ENCODE measurements at regions not wholly inside any gene's neighbourhood (a gene's known extent, or its start where the extent isn't known, plus 50 kb on each side); places are given as distances from the start of the nearest gene placed in this dataset.

DNA sequence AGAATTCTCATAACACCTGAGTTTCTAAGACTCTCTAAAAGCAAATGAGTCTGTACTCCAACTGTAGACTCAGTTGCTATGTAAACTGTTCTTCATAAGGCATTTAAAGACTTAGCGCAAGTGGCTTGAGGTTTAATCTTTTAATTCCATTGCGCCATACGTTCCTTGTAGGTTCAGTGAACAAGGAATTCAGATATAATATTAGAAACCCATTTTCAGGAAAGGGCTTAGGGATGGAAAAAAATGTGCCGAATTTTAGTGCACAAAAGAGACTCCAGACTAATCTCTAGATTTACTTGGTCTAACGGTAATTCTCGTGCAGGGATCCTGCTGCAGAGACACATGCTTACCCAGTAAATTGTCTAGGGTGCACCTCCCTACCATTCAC is 268.9 kb upstream of the TANK start:
- no peak for TF ChIP-seq TAF1 (IDR thresholded peaks at IDR 0.05; ENCODE audit: low read depth)
- TF ChIP-seq, protein P1, sequence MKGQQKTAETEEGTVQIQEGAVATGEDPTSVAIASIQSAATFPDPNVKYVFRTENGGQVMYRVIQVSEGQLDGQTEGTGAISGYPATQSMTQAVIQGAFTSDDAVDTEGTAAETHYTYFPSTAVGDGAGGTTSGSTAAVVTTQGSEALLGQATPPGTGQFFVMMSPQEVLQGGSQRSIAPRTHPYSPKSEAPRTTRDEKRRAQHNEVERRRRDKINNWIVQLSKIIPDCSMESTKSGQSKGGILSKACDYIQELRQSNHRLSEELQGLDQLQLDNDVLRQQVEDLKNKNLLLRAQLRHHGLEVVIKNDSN (IDR thresholded peaks at IDR 0.05): no peak
- TF ChIP-seq NFIC (IDR thresholded peaks at IDR 0.05): no peak
- no peak for TF ChIP-seq CREB1 (IDR thresholded peaks at IDR 0.05; ENCODE audit: low read depth)
- no peak for TF ChIP-seq YY1 (IDR thresholded peaks at IDR 0.05; ENCODE audit: low read depth)
- TF ChIP-seq MAX (IDR thresholded peaks at IDR 0.05): no peak
- TF ChIP-seq ZBTB7A (IDR thresholded peaks at IDR 0.05; ENCODE audit: low read depth): no peak
- TF ChIP-seq EP300 (IDR thresholded peaks at IDR 0.05; ENCODE audit: borderline replicate concordance): no peak
- TF ChIP-seq EGR1 (IDR thresholded peaks at IDR 0.05): no peak
- no peak for TF ChIP-seq REST (IDR thresholded peaks at IDR 0.05; ENCODE audit: low read depth)
- TF ChIP-seq CEBPB (IDR thresholded peaks at IDR 0.05): no peak
- no peak for TF ChIP-seq FOXM1 (IDR thresholded peaks at IDR 0.05; ENCODE audit: borderline replicate concordance, low read depth)
- no peak for TF ChIP-seq TCF12 (IDR thresholded peaks at IDR 0.05; ENCODE audit: low read depth)
- TF ChIP-seq RAD21 (IDR thresholded peaks at IDR 0.05; ENCODE audit: low read depth): no peak
- TF ChIP-seq TEAD4 (IDR thresholded peaks at IDR 0.05): no peak

DNA sequence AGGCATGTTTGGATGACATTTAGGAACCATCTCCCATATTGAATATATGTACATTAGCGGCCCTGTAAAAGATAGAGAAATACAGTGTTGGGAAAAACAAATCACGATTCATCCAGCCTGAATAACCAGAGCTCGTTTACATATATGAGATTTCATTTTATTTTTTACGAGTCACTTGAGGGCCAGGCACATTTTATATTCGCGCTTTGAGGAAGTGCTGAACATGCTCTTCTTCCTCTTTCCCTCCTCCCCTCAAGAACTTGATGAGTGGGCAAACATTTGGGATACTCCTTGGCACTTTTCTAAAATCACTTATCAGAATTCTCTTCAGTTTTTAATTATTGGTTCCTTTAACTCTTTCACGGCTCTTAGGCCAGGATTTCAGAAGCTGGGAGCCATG is 268.0 kb upstream of the TANK start:
- no peak for TF ChIP-seq YY1 (IDR thresholded peaks at IDR 0.05; ENCODE audit: low read depth)
- no peak for TF ChIP-seq NFIC (IDR thresholded peaks at IDR 0.05)
- no peak for TF ChIP-seq REST (IDR thresholded peaks at IDR 0.05; ENCODE audit: low read depth)
- TF ChIP-seq, protein P1 (IDR thresholded peaks at IDR 0.05): no peak
- TF ChIP-seq EP300 (IDR thresholded peaks at IDR 0.05; ENCODE audit: borderline replicate concordance): no peak
- no peak for TF ChIP-seq RAD21 (IDR thresholded peaks at IDR 0.05; ENCODE audit: low read depth)
- no peak for TF ChIP-seq TEAD4 (IDR thresholded peaks at IDR 0.05)
- TF ChIP-seq CREB1 (IDR thresholded peaks at IDR 0.05; ENCODE audit: low read depth): no peak
- TF ChIP-seq TAF1 (IDR thresholded peaks at IDR 0.05; ENCODE audit: low read depth): no peak
- no peak for TF ChIP-seq CEBPB (IDR thresholded peaks at IDR 0.05)

GRCh38 chr2:160893581-160893980 is 266.6 kb upstream of the TANK start:
- TF ChIP-seq YY1 (IDR thresholded peaks at IDR 0.05; ENCODE audit: low read depth): no peak
- TF ChIP-seq TEAD4 (IDR thresholded peaks at IDR 0.05): no peak
- no peak for TF ChIP-seq CEBPB (IDR thresholded peaks at IDR 0.05)
- no peak for TF ChIP-seq TAF1 (IDR thresholded peaks at IDR 0.05; ENCODE audit: low read depth)

DNA sequence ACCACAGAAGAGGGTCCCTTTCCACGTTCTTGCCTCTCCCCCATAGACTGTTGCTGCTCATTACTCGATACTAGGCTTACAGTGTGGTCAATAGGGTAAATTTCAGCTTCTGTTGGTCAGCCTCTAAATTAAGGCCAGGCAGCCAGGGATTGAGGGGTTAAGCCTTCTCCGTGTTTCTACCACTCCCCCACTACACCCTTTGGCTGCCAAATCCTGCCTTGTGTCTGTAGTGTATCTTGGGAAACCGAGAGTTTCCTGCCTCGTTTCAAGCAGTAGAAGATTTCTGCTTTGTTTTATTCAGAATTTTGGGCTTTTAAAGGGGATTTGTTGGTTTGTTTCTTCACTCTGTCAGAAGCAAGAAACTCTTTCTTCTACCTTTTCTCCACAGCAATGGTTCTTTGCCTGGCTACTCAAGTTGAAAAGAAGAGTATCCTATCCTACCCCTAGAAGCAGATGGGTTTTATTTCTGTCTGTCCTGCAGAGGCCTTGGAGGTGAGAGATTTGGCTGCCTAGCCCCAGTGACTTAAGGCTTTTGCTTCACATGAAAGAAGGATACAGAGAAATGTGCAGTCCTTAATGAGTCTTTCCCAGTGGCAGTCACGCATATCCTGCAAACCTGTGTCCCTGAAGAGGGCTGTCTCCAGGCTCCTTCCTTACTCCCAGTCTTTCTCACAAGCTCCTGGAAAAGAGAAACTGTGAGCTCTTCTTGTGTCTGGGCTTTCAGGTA is 261.5 kb upstream of the TANK start:
- TF ChIP-seq NFIC (IDR thresholded peaks at IDR 0.05): no peak
- no peak for TF ChIP-seq TEAD4 (IDR thresholded peaks at IDR 0.05)
- TF ChIP-seq EP300 (IDR thresholded peaks at IDR 0.05; ENCODE audit: borderline replicate concordance): no peak
- TF ChIP-seq YY1 (IDR thresholded peaks at IDR 0.05; ENCODE audit: low read depth): no peak
- TF ChIP-seq, protein P1 (IDR thresholded peaks at IDR 0.05): no peak

DNA sequence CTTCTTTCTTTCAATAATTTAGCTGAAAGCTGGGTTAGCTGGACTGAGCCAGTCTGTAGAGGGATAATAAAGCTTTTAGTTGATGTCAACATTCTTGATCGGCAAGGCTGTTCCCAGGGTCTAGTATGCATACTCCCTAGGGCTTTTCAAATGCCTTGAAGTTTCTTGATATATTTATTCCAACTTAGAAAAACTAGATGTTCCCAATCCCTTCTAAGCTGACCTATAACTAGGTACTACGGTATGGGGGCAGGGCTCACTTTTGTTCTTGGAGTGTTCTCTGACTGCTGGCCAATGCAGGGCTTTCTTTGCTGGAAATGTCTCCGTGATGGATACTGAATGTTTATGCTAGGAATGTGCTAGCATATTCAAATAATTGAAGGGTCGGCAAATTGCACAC is 258.6 kb upstream of the TANK start:
- no peak for TF ChIP-seq MAX (IDR thresholded peaks at IDR 0.05)
- TF ChIP-seq YY1 (IDR thresholded peaks at IDR 0.05; ENCODE audit: low read depth): no peak
- TF ChIP-seq EGR1 (IDR thresholded peaks at IDR 0.05): no peak
- no peak for TF ChIP-seq CREB1 (IDR thresholded peaks at IDR 0.05; ENCODE audit: low read depth)
- TF ChIP-seq, protein P1 (IDR thresholded peaks at IDR 0.05): no peak

GRCh38 chr2:160905862-160906261 is 254.4 kb upstream of the TANK start:
- TF ChIP-seq TCF12 (IDR thresholded peaks at IDR 0.05; ENCODE audit: low read depth) (no peak), EP300 (IDR thresholded peaks at IDR 0.05; ENCODE audit: borderline replicate concordance) (no peak), YY1 (IDR thresholded peaks at IDR 0.05; ENCODE audit: low read depth) (no peak), EGR1 (IDR thresholded peaks at IDR 0.05) (no peak), REST (IDR thresholded peaks at IDR 0.05; ENCODE audit: low read depth) (no peak), ZBTB7A (IDR thresholded peaks at IDR 0.05; ENCODE audit: low read depth) (no peak), FOXM1 (IDR thresholded peaks at IDR 0.05; ENCODE audit: borderline replicate concordance, low read depth) (no peak), MAX (IDR thresholded peaks at IDR 0.05) (no peak), CREB1 (IDR thresholded peaks at IDR 0.05; ENCODE audit: low read depth) (no peak), TEAD4 (IDR thresholded peaks at IDR 0.05) (no peak), TAF1 (IDR thresholded peaks at IDR 0.05; ENCODE audit: low read depth) (no peak), RAD21 (IDR thresholded peaks at IDR 0.05; ENCODE audit: low read depth) (no peak), CEBPB (IDR thresholded peaks at IDR 0.05) (no peak)
- TF ChIP-seq, protein P1 (IDR thresholded peaks at IDR 0.05): no peak

All from Ishikawa (cell line).